Progenitor cell of endocrine pancreas (in vitro differentiated cells): ENCODE measurements at regions not wholly inside any gene's neighbourhood (a gene's known extent, or its start where the extent isn't known, plus 50 kb on each side); places are given as distances from the start of the nearest gene placed in this dataset.

ENCODE experiments used
- DNase-seq: peaks from one replicate; pipeline ENCODE4 v3.0.0; 2021; ENCODE audit warnings: low spot score; ENCODE audit not compliant: unreplicated experiment
- H3K27ac Mint-ChIP-seq: 2 replicates; pipeline ENCODE4 v1.8.0; 2021; ENCODE audit warnings: mild to moderate bottlenecking, moderate library complexity, mixed read lengths
- H3K27me3 Mint-ChIP-seq: 2 replicates; pipeline ENCODE4 v1.8.0; 2021; ENCODE audit warnings: mixed read lengths
- H3K36me3 Mint-ChIP-seq: 2 replicates; pipeline ENCODE4 v1.8.0; 2022; ENCODE audit warnings: mixed read lengths; ENCODE audit not compliant: insufficient read depth
- H3K4me1 Mint-ChIP-seq: 2 replicates; pipeline ENCODE4 v1.8.0; 2021; ENCODE audit warnings: low read depth, mixed read lengths
- H3K4me3 Mint-ChIP-seq: 2 replicates; pipeline ENCODE4 v1.8.0; 2021; ENCODE audit warnings: low read depth, mild to moderate bottlenecking, moderate library complexity, mixed read lengths
- H3K9me3 Mint-ChIP-seq: 2 replicates; pipeline ENCODE4 v1.8.0; 2021; ENCODE audit warnings: low read depth, mixed read lengths
- CTCF ChIP-seq: fragments of 200-600 bp; sonication (generic); IDR thresholded peaks from one replicate; pipeline ENCODE4 v1.5.0; 2021; ENCODE audit warnings: antibody characterized with exemption, mild to moderate bottlenecking; ENCODE audit not compliant: unreplicated experiment

DNA sequence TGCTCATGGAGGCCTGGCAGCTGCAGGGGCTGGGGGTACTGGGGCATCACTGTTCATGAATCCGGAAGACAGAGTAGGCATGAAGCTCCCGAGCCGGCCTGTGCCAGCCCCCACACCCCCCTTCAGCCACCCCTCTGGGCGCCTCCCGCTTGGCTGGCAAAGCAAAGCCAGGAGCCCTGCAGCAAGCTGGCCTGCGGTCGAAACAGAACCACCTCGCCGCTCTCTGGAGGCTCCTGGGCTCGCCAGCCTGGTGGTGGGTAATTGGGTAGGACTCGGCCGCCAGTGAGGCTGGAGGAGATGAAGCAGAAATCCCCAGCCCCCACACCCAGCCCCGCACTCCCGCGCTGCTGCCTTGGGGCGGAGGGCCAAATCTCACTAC is 70.9 kb upstream of the GPC1 start:
- Mint-ChIP-seq H3K4me3 (no peak overlapping the region), H3K4me1 (no peaks in the 10 kb centered on the region), H3K36me3 (peaks cover 2% of the 10 kb centered on the region), H3K27me3 (no peaks in the 10 kb centered on the region), H3K27ac (no peak overlapping the region), H3K9me3 (peaks cover 14% of the 10 kb centered on the region)
- no peak for TF ChIP-seq CTCF
- DNase-seq: no peak

DNA sequence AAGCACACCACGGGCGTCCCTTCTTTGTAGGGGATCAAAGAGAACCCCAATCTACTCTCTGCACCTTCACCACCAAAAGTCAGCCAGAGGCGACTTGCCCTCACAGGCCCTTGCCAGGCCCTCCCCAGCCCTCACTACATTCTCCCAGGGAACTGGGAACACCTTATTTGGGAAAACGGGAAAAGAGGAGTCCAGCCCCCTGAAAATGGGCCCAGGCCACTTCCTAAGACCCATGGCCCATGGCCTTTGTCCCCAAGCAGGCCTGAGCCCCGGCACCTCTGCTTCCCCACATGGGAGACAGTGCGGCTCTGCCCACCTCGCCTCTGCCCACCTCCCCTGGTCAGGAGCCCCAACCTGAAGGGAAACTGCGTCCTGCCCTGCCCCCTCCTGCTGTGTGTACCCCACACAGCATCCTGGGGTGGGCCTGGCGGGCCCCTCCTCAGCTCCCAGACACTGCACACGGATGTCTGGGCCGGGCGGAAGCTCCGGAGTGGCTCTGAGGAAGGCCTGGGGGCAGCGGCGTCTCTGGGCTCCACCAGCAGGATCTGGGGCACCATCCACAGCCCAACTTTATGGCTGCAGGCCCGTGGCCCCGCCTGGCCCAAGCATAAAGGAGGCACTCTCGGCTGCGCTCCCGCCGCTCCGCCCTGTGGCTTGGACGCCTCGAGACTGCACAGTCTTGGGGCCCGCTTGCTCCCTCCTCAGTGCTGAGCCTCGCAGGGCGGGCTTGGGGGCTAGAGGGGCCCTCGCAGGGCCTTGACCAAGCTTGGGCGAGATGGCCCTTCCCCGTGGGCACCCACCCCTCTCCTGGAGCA is 70.3 kb upstream of the GPC1 start:
- Mint-ChIP-seq H3K9me3 (peaks cover 12% of the 10 kb centered on the region), H3K4me3 (no peak overlapping the region), H3K36me3 (peaks cover 2% of the 10 kb centered on the region), H3K27me3 (no peaks in the 10 kb centered on the region), H3K4me1 (no peaks in the 10 kb centered on the region), H3K27ac (no peak overlapping the region)
- no peak for TF ChIP-seq CTCF
- DNase-seq: no peak

DNA sequence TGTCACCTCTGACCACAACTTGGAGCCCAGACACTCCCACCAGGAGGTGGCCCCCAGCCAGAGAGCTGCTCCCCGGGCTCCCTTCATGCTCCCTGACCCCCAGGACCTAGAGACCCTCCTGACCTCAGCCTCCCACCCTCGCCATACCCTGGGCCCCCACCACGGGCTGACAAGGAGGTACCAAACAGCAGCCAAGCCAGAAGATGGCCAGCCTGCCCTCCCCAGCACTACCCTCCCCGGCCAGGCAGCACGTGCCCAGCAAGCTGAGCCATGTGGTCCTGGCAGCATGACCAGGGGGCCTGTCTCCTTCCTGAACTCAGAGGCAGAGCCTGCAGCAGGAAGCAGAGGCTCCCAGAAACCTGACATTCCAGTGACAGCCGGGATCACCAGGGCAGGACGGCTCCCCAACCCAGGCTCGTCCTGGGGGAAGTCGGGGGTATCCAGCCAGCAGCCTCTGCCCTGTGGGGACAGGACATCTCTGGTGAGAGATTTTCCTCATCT is 69.4 kb upstream of the GPC1 start:
- DNase-seq: no peak
- no peaks in the 10 kb centered on the region for H3K36me3 Mint-ChIP-seq
- H3K27me3 Mint-ChIP-seq: no peaks in the 10 kb centered on the region
- TF ChIP-seq CTCF: no peak
- H3K4me3 Mint-ChIP-seq: no peak overlapping the region
- H3K27ac Mint-ChIP-seq: no peak overlapping the region
- no peaks in the 10 kb centered on the region for H3K4me1 Mint-ChIP-seq
- peaks cover 3% of the 10 kb centered on the region for H3K9me3 Mint-ChIP-seq

DNA sequence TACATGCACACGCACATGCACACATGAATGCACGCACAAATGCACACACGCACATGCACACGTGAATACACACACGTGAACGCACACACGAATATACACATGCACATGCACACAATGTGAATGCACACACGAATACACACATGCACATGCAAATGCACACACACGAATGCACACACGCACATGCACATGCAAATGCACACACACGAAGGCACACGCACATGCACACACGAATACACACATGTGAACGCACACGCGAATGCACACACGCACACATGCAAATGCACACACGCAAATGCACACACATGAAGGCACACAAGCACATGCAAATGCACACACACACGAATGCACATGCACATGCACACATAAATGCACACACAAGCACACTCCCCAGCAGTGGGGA is 68.6 kb upstream of the GPC1 start:
- no peak for TF ChIP-seq CTCF
- H3K4me3 Mint-ChIP-seq: no peak overlapping the region
- H3K27me3 Mint-ChIP-seq: no peaks in the 10 kb centered on the region
- H3K9me3 Mint-ChIP-seq: no peaks in the 10 kb centered on the region
- H3K4me1 Mint-ChIP-seq: no peaks in the 10 kb centered on the region
- H3K27ac Mint-ChIP-seq: no peak overlapping the region
- no peak for DNase-seq
- H3K36me3 Mint-ChIP-seq: no peaks in the 10 kb centered on the region

- no peak overlapping the region for H3K27ac Mint-ChIP-seq
- H3K4me1 Mint-ChIP-seq: no peaks in the 10 kb centered on the region
- H3K9me3 Mint-ChIP-seq: no peaks in the 10 kb centered on the region
- no peaks in the 10 kb centered on the region for H3K27me3 Mint-ChIP-seq
- no peak for DNase-seq
- H3K36me3 Mint-ChIP-seq: no peaks in the 10 kb centered on the region
- no peak overlapping the region for H3K4me3 Mint-ChIP-seq
- no peak for TF ChIP-seq CTCF
Measured at GRCh38 chr2:240367721-240368120, 67.7 kb upstream of the GPC1 start.
